GM19025 (cell line): ENCODE measurements at regions not wholly inside any gene's neighbourhood (a gene's known extent, or its start where the extent isn't known, plus 50 kb on each side); places are given as distances from the start of the nearest gene placed in this dataset.

ENCODE experiments used
- ATAC-seq: cut with Tn5 transposase; IDR thresholded peaks from one replicate; pipeline ENCODE4 v1.9.1; 2021; ENCODE audit warnings: mild to moderate bottlenecking, low read depth, moderate library complexity; ENCODE audit not compliant: unreplicated experiment

DNA sequence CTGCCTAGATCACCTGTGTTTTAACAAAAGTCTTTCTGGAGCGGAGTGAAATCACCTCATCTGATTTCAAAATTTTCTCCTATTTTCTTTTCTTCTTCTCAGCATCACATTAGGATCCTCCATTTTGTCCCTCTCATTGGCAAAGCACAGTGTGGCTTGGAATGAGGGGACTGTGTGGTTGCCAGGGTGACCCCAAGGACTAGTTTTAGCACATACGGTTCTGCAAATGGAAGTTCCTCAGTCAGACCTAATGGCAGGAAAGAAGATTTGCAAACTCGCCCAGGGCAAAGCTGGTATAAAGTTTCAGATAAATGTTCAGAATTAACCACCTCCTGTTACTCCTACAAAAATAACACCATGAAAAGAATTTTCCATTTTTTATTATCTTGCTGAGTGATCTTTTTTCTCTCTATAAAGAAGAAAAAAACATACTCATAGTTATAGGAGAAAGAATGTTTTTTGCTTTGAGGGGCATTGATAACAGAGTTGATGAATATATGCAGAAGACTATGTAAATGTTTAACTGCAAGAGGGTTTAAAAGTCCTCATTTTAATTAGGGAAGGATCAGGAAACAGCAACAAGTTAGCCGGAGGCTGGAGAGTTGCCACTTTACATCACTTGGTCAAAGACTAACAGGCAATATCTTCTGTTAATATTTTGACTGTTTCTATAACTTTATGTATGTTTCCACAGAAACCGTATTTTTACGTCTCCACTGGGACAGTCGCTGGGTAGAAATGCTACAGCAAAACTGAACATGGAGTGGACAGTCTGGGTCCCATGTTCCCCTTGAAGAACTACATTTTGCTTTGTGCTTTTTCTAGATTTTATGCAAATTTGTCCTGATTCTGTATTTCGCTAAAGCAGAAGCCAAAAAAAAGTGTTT, 257.8 kb downstream of the NR2F1-AS1 start:
- no peak for ATAC-seq

DNA sequence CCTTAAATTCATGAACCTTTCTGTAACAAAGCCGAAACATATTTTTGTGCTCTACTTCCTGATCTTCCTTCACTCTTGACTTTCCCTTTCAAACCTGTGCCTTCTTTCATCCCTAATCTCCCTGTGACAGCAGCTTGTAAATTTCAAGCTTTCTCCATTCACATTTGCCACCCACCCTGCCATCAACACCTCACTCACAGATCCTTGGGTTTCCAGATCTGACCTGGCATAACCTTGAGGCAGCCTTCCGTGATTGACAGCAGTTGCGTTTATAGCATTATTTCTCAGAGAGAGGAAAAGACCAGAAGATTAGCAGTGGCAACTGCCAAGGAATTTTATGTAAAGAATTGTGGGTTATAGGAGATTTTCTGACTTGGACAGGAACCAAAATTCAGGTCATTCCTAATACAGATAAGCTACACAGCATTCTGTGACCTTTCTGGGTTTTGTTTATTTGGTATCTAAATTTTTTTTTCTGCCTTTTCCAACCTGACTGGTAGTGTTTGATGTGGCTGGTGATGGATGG, 260.0 kb downstream of the NR2F1-AS1 start:
- no peak for ATAC-seq

DNA sequence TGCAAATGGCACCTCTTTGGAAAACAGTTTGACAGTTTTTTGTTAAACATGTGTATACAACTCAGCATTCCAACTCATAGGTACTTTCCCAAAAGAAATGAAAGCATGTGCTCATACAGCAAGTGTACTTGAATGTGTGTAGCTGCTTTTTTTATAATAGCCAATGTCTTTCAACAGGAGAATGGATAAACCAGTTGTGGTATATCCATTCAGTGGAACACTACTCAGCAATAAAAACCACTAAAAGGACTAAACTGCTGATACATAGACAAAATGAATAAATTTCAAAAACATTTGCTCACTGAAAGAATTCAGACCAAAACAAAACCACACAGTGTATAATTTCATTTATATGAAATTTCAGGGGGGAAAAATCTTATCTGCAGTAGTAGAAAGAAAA, 267.3 kb downstream of the NR2F1-AS1 start:
- ATAC-seq = no peak

DNA sequence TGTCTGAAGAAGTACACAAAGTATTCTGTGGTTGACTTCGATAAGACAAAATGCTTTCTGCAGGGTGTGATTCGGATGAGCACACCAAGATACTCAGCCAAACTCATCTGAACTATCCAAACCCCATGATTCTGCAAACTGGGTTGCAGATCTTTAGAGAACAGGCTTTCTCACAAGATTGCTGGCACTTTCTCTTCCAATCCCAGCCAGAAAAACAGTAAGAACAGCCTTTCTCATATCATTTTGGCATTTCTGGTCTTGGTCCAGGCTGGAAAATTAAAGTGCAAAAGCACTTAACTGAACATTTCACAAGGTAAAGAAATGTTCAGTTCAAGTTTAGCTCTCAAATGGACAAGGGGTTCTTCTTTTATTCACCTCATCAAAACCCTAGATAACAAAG, 269.1 kb downstream of the NR2F1-AS1 start:
- no peak for ATAC-seq

DNA sequence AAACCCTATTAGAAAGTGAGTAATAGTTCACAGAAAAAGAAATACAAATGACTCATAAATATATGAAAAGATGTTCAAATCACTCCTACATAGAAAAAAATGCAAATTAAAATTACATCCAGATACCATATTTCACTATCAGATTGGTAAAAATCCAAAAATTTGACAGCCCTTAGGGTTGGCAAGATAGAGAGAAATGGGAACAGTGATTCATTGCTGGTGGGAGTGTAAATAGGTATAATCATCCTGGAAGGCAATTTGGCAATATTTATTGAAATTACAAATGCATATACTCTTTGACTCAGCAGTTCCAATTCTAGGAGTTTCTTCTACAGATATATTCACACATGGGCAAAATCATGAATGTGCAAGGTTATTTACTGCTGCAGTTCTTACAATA, 273.5 kb downstream of the NR2F1-AS1 start:
- no peak for ATAC-seq

DNA sequence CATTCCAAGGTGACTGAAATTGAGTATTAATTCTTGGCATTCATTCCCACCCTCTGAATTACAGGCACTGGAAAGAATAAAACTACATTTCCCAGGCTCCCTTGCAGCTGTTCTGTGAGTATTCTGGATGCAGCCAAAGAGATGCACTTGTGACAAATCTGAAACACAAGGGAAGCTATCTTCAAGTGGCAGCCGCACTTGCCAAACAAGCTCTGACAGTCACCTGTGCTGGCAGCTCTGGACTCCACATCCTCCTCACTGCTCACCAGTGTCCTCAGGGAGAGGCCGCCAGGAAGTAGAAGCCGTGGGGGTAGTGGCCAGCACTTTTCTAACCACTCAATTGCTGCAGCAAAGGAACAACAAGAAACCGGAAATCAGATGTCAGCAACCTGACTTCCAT, 275.0 kb downstream of the NR2F1-AS1 start:
- no peak for ATAC-seq

DNA sequence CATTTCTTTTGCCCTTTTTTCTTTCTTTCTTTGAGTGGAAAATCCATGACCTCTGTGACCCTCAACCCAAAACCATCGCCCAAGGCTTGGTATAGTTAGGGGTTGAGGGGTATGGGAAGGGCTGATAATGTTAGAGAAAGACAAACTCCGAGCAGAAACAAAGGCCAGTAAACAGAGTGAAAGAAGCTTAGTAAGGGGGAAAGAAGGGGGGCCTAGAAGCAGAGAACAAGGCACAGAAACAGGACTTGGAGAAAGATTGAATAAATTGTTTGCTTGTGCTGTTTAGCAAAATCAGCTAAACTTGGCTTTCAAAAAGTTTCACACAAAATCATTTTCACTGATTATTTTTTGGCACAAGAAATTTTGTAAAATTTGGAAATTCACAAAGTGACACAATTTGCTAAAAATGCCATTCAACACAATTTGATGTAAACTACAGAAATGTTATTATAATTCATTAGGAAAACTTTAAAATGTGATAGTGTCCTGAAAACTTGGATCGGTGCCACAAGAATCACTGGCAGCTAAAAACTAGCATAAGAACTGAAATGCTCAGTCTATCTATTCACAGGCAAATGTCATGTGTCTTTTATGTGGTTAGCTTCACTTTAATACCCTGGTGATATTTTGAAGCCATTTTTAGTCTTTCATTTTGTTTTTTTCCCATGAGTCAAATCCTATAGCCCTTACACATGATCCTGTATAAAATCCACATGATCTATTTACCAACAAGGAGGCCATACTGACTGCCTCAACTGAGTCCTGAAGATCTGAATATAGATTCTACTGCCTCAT, 276.4 kb downstream of the NR2F1-AS1 start:
- no peak for ATAC-seq

DNA sequence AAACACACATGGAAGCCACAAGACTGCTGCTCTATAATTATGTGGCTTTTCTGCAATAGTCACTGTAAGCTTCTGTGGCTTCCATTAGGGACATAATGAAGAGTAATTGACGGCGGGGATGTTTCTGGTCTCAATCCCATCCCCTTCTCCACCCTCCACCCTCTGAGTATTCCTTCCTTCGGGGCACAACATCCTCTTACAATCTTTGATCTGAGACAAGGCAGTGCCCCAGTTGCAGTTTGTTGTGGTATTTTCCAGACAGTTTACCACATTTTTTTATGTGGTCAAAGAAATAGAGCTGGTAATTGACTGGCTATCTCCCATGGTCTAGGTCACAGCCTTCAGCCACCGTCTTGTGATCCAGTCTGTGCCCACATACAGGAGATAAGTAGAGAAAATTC, 277.7 kb downstream of the NR2F1-AS1 start:
- no peak for ATAC-seq

DNA sequence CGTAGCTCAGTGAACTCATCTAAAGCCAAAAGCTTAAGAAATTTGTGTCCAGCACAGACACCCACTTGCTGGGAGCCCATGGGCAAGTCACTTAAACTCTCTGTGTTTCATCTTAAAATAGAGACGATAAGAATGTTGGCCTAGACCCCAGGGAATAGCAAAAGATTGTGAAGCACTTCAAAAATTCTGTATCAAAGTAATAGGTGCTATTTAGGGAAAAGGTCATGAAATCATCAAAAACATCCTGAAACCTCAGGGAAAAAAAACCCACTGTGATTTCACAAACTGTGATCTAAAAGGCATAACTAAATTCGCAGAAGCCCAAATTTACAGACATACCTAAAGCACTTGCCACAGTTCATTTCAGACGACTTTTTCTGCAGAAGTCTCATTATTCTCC, 278.3 kb downstream of the NR2F1-AS1 start:
- no peak for ATAC-seq

DNA sequence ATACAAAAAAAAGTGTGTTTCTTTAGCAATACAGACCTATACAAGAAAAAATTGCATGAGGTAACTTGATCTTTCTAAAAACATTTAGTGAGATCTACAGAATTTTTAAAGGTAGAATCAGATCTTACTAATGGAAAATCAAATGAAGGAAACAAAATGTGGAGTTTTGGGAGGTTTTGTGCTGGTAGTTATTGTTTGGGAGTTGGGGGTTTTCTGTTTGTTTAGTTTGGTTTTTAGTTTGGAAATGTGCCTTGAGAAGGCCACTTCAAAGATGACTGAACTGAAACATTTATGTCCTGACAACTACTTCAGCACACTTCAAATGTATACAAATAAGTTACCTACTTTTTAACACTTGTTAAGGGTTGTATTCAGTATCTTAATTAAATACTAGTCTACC, 280.1 kb downstream of the NR2F1-AS1 start:
- ATAC-seq = no peak

DNA sequence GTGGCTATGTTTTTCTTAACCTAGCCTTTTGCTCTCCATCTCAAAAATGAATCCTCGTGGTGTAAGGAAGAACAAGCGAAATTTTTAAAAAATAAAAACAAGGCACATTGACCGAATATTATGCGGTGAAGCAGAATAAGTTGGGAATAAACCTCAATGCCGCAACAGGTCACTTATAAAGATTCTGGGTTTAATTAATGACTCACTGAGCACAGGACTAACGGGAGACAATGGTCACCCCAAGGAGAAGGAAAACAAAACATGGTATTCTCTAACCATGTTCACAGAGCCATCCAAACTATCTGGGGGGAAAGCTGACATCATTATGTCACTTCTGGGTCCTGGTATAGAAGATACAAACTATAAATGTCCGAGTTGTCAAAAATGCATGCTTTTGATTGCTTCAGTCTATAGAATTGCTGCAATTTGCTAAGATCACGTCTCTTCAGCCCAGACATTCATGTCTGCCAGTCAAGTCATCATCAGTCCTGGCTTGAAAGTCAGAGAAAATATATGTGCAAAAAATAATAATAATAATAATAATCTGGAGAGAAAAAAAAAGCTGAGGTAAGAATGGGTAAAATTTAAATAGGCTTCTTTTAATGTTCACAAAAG, 280.6 kb downstream of the NR2F1-AS1 start:
- no peak for ATAC-seq

DNA sequence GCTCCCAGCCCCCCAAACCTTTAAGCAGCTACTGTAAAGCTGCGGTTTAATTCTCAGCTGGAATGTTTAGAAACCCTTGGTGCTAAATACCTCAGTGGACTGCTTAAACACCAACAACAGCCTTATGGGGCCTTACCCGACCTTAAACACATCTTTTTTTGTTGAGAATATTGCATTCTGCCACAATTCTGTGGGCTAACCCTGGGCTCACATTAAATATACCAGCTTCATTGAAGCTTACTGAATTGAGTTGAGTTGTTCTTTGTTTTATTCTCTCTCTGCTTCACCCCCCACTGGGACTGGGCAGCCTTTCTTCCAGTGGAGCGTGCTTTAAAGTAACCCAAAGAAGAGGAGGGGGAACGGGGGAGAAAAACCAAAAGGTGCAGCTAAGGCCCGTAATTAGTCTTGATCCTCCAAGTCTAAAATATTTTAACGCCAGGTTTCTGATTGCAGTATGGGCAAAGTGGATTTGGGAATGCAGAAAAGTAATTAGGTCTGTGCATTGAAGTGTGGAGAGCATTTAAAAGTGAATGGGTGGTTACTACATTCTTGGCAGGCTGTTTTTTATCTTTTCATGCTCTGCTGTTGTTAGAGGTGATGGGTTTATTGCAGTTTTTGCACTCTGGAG, 281.2 kb downstream of the NR2F1-AS1 start:
- no peak for ATAC-seq

DNA sequence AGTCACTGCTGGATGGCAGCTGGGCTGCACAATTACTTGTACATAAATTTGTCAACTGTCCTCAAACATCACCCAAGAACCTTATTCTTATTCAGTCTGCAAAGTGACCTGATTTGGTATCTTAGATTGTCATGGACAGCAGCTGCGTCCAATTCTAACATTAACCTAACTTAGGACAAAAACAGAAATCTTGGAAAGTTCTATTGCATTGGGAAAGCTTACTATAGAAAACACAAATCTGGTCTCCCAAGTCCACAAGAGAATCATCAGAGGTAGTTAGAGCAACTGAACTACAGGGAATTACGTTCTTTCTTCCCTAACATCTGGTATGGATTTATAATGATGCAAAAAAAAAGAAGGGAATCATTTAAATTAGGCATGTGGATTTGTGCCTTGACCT, 283.9 kb downstream of the NR2F1-AS1 start:
- ATAC-seq = no peak

DNA sequence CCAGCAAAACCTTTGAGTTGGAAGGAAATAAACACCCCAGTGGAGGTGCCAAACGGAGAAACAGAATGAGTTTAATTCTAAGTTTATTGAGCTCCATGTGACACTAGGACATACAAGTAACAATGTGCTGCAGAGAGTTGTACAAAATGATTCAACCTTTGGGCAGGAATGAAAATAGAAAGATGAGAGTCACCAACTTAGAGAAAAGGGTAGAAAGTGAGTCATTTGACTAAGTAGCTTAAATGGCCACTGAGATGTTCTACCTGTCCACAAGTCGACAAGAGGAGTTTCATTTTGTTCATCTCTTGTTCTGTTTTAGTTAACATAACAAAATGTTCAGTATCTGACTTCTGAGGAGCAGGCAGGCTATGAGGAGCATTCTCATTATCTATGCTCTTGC, 284.7 kb downstream of the NR2F1-AS1 start:
- no peak for ATAC-seq

DNA sequence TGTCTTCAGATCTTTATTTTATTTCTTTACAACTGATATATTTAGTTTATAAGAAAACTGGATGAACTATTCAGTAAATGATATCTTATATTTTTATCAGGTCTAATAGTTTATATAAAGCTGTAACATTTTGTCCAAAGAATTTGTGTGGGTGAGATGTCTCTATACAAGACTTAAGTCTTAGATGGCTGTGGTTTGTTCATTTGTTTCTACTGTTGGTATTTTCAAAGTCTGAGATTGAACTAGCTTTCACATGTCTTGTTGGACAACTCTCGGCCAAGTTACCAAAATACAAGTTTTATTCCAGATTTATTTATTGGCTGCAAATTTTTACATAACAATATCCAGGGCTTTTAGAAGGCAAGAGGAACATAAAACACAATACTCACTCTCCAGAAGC, 286.0 kb downstream of the NR2F1-AS1 start:
- ATAC-seq = no peak

DNA sequence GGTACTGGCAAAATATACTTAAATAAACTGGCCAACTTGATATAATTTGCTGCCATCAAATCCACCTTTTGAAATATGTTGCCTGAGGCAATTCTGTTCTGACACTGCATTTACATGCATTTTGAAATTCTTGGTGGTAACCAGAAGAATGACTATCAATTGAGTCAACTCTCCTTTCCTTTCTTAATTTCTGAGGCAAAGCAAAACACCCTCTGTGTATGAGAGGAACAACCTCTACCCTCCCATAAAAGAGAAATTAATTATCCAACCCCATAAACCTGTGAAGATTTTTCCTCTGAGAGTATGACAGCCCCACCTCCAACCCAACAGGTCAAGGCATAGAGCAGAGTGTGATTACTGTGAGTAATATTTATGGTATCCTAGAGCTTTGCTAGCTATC, 286.8 kb downstream of the NR2F1-AS1 start:
- ATAC-seq = no peak

DNA sequence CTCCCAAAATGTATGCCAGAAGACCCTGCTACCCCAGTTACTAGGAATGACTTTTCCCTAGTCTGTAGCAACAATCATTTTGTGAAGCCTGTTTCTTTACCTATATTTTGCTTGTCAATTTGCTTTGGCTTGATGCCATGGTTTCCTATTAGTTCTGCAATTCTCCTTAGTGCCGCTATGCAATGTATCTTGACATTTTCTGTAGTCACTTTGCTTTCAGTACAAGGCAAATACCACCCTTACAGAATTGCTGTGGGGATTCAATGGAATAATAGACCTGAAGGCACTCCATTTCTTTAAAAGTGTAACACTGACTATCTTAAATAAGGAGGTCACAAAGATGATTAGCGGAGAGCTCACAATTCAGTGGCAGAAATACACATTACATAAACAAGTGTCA, 291.1 kb downstream of the NR2F1-AS1 start:
- ATAC-seq = no peak

DNA sequence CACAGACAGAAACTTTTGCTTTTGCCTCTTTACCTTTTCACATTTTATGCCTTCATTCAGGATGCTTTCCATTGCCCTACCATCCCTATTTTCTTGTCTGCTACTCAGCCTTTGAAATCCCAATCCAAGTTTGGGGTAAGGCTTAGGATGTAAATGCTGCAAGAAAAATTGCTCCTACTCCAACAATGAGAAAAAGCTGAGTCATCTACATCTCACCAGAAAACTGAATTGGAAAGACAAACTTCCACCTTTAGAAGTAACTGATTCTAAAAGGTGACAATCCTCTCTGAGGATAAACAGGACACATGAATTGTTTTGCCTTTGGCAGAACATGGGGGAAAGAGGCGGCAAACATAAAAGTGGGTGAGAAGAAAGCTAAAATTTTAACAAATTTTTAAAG, 295.6 kb downstream of the NR2F1-AS1 start:
- ATAC-seq = no peak

DNA sequence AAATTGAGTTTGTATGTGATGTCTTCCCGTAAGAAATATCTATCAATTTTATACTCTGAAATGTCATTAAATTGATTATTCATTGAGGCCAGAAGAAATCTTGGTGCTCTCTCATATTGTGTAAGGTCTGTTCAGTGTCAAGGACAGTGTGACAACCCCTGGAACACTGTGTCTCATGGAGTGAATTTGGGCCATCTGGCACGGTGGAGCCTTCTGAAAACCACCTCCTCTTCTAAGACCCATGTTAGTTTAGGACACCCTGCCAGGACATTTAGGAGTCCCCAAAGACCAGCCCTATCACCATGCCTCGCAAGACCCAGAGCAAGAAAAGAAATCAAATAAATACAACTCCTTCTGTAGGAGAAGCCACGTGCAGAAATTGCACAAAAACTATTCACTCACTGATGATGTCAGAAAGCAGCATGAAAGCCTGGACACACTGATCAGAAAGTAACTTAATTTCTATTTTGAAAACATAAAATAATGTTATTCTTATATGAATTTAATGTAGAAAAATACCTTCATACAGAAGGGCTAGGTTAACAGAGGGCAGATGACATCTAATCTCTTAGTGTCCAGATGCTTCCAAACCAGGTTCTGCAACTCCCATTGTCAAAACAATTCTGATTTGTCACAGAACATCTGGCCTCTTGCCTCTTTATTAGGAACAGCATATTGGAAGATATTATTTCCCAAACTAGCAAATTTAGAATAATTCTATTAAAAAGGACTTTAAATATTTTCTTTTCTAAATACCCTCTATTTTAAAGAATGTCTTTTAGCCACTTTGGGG, 298.8 kb downstream of the NR2F1-AS1 start:
- ATAC-seq = no peak

DNA sequence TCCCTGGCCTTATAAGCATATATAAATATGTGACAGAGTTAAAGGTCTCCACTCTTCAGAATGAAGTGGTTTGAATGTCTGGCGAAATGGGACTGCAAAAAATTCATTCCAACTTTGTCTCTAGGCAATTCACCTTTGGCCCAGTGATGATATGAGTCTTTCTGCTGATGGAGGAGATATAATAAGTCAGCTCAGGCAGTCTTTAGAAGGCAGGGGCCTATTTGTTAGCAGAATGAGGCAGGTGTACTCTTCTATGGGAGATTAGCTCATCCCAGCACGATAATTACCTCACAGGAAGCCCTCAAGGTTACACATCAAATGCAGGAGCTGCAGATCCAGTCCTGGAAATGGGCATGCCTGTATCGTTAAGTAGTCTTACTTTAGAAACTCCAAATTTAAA, 300.5 kb downstream of the NR2F1-AS1 start:
- ATAC-seq = no peak
